NCI-H1417 treated with DMSO at 0.1 percent for 48 hours (cell line): ENCODE measurements at regions not wholly inside any gene's neighbourhood (a gene's known extent, or its start where the extent isn't known, plus 50 kb on each side); places are given as distances from the start of the nearest gene placed in this dataset.

Experiments used
- DNase-seq: peaks from one replicate; lab custom pipeline; 2025; lab: John Stamatoyannopoulos, UW

DNA sequence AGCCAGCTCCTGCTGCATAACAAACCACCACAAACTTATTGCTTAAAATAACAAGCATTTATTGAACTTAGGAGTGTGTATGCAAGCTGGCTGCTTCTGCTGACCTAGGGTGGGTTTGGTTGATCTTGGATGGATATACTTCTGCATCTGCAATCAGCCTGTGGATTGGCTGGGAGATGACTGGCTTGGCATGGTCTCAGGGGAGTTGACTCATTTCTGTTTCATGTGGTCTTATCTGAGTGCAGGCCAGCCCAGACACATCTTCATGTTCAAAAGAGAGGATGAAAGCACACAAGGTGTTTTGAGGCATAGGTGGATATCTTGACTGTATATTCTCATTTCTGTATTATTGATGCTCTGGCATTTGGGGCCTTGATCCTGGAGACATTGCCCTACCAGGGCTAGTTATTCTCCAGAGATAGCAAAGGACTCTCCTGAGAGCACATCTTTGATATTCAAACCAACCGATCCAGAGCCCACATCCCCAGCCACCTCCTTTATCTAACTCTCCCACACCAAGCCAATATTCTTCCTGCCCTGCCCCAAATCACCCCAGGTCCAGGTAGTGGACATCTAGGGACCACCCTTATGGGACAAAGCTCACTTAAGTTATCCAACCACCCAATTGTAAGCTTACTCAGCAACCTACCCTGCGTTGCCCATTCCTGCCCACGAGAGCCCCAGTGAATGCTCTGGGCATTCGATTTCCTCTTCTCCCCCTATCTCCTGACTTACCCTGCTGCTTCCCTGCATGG is 350.8 kb downstream of the PTPRU start:
- DNase-seq, result no peak

DNA sequence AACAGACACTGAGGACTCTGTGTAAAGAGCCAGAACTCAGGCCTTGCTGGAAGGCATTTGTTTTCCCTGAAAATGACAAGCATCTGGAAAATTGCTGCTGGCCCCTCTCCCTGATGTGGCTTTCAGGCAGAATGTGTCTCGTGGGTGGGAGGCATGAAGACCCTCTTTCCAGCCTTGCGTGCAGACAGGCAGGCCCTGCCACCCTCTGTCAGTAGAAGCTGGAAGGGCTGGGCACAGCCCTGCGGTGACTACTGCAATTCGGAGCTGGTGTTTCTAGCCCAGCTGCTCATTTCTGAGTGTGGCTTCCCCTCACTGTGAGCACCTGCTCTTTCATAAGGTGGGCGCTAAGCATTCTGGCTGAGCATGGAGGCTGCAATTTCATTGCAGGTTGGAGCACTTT is 349.9 kb downstream of the PTPRU start:
- no peak for DNase-seq

DNA sequence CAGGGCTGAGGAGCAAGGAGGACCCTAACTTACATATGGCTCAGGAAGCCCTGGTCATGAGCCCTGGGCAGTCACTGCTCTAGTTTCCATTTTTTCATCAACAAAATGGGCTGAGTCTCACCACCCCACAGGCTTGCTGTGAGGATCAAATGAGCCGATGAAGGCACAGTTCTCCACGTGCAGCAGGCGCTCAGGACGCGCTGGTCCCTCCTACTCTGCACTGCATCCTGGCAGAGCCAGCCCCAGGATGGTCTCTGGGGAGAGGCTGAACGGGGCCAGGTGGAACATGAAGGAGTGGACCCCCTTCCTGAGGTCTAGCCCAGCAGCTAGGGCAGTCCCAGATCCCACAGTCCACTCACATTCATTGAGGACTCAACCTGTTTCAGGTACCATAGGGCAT is 349.3 kb downstream of the PTPRU start:
- no peak for DNase-seq

DNA sequence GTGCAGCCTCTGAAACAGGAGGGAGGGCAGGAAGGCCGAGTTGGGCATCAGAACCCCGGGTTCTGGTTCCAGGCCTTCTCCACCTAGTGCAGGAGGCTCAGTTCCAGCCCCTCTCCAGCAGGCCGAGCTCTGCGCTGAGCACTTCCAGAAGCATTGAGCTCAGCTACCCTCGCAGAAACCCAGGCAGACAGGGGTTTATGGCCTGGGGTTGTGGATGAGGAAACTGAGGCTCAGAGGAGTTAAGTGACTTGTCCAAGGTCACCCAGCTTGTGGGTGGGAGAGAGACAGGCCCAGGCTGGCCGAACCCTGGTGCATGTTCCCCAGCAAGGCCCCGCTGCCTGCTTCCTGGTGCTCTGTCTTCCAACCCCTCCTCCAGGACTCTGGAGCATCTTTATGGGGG is 348.9 kb downstream of the PTPRU start:
- DNase-seq, result no peak

DNA sequence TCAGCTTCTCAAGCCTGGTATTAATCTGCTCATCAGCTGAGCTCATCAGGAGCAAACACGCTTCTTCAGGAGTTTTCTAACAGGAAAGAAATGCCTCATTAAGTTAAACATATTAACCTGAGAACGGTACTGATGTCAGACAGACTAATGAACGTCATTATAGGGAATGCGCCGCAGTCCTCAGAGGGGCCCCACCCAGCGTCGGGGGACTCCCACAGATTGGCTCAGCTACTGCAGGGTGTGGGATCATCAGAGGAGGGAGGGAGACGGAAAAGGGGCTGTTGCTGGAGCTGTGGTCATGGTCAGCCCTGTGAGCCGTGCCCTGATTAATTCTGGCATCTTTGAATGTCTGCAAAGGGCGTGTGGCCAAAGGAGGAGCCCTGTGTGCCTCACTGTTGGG is 348.5 kb downstream of the PTPRU start:
- DNase-seq, result no peak

DNA sequence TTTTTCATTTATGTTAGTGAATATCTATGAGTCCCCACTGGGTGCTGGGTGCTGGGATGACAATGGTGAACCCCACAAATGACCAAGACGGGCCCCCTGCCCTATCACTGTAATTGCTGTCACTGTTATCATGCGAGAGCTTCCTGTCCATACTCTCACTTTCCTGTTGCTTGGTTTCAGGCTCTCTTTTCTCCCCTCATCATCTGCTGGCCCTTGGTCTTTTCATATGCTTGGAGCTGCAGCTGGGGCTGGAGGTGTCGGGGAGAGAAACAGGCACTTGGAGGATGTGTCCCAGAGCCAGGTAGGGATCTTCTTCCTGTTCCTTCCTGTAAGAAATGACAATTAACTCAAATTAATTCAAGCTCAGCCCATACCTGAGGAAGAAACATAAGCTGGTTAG is 348.0 kb downstream of the PTPRU start:
- no peak for DNase-seq

DNA sequence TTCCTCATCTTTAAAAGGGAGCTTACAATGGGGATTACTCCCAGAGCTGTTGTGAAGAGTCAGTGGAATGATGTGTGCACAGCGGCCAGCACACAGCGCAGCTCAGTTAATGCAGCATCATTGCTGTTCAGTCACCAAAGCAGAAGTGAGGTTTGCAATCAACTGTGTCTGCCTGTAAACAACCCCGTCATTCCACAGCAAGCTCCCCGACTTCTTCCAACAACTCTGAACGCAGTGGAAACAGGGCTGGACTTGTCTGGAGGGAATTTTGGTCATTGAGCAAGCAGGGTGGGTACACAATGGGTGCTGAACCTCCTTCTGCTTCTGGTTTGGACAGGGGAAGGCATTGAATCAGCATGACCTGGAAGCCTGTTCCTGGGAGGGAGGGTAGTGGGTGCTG is 347.4 kb downstream of the PTPRU start:
- DNase-seq, result no peak

DNA sequence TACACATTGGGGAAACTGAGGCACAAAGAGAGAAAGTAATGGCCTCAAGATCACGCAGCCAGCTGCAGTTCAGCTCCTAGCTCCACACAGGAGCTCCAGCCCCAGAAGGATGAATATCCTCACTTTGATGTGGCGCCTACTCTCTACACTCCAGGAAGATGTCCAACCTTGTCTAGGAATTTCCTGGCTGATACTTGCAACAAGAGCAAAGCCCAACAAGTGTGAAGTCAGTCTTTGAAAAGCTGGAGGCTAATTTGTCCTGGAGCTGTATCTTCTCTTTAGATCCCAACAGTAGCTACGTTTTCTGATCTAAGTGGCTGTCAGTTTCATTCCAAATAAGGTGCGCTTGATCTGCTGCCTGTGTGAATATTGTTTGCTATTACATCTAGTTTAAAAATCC is 344.9 kb downstream of the PTPRU start:
- DNase-seq, result no peak

DNA sequence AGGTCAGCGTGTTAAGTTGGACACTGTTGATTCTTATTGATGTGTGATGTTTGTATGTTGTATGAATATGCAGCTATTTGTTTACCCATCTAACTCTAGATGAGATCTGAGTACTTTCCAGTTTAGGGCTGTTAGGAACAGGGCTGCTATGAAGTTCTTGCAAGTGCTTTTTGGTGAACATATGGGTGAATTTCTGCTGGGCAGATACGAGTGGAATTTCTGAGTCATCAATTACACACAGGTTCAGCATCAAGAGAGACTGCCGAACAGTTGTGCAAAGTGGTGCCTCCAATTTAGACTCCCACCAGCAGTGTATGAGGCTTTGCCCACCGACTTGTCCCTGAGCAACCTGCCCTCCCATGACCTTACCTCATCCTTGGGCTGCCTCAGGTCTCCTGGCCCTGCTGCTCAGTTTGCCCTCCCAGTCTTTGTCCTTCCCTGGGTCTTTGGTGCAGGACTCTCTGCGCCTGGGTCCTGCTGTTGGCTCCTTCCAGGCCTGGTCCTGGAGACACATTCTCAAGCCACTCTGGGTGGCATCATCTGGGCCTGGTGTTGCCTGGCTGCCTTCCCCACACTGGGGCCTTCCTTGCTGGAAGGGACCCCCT is 343.6 kb downstream of the PTPRU start:
- no peak for DNase-seq

DNA sequence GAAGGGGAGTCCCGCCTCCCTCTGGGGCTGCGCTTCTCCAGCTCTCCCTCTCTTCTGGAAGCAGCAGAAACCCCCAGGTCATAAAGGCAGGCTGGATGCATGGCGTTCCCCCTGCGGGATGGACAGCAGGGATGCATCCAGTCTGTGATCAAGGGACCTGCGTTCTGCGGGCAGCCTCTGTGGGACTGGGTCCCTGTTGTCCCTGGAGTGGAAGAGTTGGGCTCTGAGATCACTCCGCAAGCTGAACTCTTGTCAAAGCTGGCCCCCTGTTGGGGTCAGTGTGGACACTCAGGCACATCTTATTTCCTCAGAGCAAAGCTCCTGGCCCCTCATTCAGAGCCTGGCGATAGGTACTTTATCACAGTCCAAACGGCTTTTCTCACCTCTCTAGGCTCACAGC is 341.2 kb downstream of the PTPRU start:
- DNase-seq, result no peak

DNA sequence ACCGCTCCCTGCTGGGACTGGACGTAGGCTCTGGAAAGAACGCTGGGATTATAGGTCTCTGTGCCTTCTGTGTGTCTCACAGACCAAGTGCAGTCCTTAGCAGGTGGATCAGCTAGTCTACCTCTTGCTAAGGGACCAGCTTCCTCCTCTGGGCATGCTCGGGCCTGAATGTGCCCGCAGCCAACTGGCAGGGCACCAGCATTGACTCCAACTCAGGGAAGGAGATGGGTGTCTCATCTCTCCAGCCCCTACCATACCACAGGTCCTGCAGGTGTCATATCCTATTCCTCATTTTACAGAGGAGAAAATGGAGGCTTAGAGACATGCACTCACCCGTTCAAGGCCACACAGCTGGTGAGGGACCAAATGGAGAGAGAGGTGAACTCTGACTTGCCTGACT is 340.2 kb downstream of the PTPRU start:
- DNase-seq, result no peak

DNA sequence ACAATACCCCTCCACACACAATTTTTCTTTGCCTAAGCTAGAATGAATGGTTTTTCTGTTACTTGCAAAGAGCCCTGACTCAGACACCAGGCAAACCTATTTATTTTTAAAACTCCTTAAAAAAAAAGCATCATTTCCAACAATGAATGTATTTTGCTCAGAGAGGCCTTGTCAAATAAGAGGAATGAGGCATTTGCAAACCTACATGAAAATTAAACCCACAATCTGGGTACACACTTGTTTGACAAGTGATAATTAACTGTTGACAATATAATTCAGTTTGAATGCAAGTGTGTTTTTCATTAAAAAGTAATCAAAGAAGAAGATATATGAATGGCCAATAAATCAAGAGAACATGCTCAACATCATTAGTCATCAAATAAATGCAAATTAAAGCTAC is 339.5 kb downstream of the PTPRU start:
- peak; percentile 11 for DNase-seq

DNA sequence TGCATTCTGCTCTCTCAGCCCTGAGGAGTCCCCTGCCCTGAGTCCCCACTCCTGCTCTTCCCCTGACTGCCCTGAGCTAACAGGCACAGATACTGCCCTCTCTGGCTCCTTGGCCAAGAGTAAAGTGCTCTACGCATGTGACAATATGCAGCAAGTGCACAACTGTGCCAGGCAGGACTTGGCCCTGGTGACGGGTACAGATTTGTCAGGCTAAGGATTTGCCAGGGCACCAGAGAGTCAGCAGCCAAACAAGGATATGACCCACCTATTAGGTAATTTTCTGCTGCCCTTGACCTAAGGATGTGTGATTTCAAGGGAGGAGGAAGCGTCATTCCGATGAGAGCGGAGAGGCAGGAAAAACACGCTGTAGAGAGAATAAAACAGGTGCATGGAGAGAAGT is 339.0 kb downstream of the PTPRU start:
- no peak for DNase-seq

DNA sequence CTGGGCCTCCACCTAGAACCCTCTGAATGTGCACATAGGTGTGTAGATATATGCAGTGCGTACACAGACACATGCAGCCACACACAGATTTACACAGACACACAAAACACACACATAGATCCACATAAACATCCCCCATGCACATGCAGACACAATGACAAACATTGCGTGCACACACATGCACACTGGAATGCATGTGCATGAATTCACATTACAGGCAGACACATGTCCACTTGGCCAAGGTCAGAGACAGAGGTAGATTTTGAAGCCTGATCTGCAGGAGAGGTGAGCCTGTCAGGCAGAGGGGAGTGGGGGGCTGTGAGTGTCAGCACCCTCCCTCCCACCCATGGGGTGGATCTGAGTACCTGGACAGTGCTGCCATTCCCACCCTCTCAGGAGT is 338.5 kb downstream of the PTPRU start:
- no peak for DNase-seq

DNA sequence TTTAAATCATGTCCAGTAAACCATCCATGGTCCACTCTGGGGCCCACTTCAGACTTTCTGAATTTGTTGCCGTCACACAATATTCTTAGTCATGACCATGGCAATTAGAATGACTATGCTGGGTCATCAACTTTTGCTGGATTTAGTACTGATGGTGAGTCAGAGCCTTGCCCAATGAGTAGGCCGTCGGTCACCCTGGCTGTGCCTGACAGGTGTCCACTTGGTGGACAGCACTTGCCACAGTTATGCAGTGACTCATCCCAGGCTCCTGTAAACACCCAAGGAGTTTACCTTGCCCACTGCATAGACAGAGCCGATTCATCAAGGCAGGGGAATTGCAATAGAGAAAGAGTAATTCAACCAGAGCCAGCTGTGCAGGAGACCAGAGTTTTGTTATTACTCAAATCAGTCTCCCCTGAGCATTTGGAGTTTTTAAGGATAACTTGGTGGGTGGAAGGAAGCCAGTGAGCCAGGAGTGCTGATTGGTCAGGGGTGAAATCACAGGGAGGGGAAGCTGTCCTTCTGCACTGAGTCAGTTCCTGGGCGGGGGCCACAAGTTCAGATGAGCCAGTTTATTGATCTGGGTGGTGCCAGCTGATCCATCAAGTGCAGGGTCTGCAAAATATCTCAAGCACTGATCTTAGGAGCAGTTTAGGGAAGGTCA is 333.8 kb downstream of the PTPRU start:
- DNase-seq, result no peak

DNA sequence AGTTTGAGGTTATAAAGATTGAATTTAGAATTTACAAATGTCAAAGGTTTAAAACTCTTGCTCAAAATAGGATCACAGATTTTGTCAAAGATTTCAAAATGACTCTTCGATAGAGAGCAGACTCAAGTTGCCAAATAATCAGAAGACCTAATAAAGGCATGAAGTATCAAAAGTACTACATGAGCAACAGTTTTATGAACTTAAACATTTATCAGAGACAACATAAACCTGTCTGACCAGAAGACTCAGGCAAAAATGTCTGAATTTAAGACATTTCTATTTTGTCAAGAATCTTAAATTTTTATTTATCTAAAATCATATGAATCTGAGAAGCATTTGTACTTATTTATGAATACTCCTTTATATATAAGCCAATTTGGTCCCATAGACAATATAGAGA is 330.9 kb downstream of the PTPRU start:
- DNase-seq, result no peak

DNA sequence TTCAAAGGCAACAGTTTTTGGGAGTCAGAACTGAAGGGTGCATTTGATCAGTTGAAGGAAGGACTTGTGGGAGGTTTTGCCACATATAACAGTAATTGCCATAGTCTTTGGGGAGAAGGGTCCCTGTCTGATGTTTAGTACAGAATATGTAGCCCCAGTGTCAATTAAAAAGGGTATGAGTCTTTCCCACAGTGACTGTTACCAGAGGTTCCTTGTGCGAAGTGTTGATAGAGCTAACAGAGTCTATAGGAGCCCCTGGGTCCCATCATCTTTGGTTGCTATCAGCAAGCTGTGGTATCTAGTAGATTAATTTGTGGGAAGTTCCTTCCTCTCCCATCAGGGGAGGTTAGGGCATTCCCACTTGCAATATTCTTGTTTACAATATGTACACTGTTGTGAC is 329.2 kb downstream of the PTPRU start:
- DNase-seq, result no peak

DNA sequence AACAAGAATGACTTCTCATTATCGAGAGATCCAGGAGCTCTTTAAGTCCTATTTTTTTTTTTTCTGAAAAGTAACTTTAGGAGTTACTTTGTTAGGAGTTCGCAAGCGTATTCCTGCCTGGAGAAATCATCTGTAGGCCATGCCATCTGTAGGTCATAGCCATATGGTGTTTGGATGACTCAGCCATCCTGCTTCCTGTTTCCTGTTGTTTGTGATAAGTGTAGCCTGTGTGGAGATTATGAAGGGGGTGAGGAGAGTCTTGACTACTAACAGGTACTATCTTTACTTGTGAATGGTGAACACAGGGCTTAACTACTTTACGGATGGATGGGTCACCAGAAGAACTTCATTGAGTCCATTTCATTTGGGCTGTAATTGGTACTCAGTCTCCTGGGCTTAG is 327.2 kb downstream of the PTPRU start:
- no peak for DNase-seq

DNA sequence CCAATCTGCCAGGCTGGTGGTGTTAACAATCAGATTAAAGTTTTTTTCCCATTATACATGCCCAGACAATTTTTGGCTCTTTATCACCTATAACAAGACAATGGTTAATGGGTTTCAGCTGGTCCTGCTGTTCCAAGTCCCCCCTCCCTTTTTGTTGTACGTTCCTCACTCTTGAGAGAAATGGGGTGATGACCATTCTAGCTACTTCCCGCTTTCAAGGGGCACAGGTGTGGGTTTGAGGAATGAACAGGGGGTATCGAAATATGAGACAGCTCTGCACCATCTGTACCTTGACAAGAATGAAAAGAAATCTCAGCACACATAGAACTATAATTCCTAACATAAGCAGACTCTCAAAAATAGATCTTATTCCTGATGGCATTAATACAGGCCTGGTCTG is 326.8 kb downstream of the PTPRU start:
- no peak for DNase-seq

DNA sequence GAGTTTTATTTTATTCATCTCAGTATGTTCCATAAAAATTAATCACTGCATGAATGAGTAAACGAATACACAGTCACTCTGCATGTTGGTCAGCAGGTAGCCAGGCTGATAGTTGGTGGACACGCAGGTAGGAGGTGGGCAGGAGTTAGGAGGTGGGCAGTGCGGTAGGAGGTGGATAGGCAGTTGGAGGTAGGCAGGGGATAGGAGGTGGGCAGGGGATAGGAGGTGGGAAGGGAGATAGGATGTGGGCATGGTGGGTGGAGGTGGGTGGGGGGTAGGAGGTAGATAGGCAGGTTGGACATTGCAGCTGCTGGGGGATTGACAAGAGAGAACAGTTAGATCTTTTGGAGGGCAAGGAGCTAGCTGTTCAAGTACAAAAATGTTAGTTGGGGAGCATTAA is 322.7 kb downstream of the PTPRU start:
- no peak for DNase-seq

DNA sequence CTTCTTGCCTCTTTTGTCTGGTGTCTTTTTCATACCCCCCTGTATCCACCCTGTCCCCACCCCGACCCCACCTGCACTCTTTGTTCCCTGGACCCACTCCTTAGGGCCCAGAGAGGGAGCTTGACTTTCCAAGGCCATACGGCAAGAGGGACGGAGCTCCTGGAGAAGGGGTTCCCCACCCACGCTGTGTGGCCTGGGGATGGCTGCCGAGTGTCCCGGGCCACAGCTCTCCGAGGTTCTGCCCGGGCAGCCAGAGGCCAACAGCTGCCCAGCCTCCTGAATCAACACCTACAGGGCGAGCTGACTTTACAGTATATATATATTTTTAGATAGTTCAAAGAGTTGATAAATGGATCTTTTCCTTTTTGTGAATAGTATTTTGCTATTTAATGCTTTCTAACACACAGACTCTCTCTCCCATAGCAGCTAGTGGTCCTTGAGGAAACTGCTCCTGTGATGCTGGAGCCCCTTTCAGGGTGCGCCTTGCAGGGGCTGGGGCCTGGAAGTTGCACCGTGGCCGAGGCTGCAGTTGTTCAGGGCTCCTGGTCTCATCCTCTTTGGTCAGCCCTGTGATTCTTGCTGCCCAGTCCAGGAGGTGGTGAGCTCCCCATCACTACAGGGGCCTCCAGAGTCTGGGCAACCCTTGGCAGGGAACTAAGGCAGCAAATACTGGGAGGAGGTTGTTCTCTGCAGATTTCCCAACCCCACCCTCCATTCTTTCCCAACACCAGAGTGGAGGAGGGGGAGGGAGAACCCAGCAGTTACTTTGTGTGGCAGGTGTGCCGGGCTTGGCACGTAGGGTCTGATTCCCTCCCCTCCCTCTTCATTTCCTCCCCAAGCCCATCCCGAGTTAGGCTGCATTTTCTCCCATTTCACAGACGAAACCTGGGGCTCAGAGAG is 321.6 kb downstream of the PTPRU start:
- no peak for DNase-seq

DNA sequence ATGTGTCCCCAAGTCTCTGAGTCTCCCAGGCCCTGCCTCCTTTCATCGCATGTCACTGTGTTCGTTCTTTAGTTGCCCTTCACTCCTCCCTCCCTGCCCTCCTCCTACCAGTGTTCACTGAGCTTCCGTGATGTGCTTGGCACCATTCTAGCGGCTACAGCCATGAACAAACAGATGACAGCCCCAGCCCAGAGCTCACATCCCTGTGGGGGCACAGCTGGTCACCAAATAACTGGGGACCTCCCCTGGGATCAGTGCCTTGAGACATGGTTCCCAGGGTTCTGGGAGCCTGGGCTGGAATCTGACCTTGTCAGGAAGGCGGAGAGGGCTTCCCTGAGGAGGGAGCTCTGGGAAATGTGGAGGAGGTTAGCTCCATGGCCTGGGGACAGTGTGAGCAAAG is 320.7 kb downstream of the PTPRU start:
- DNase-seq, result no peak

DNA sequence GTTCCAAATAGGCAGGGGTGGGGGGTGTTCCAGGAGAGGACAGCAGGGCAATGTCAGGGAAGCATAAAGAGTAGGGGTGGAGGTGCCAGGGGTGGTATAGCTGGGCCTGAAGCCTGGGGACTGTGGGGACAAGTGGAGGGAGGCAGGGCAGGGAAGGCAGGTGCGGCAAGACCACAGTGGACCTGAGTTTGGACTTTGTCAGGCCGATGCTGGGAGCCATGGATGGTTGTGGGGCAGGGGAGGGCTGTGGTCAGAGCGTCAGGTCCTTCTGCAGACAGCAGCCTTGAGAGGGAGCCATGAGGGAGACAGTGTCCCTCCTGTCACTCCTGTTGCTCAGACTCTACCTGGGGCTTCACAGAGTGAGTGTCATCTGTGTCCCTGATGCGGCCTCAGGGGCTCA is 320.3 kb downstream of the PTPRU start:
- DNase-seq, result no peak
